ENCODE measurements at regions not wholly inside any gene's neighbourhood (a gene's known extent, or its start where the extent isn't known, plus 50 kb on each side); places are given as distances from the start of the nearest gene placed in this dataset.
"Not testable (repeated sequence)": the region's sequence is repeated elsewhere in the genome, so short reads cannot be mapped to it uniquely, and the experiment has no call there.

DNA sequence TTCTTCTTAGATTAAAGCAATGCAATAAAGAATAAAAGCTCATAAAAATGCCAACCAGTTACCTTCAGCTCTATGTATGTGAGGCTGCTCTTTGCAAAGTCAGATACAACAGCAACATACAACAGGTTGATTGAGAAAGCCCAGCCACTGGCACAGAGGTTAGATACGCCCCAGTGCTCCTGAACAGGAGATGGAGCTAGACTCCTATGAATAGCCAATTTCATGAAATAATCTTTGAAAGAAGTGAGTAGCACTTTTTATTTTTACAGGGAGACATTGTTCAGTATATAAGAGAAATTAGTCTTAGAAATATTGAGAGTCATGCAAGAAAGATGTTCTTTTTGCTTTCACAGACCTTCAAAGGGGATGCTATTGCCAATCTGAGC is 362.4 kb upstream of the MEX3C start:
- ATAC-seq (ENCODE audit: low read depth in 2 of 2) = no peak
- Histone ChIP-seq H3K27me3 (ENCODE audit: control insufficient read depth, insufficient read depth, low read length) (no peaks in the 10 kb centered on the region), H3K27ac (ENCODE audit: insufficient read depth, low read length, poor library complexity, severe bottlenecking) (no peak overlapping the region), H3K9me3 (ENCODE audit: control insufficient read depth in 2 of 2, low read length in 2 of 2) (no peaks in the 10 kb centered on the region), H3K36me3 (ENCODE audit: control insufficient read depth, insufficient read depth, low read length) (no peaks in the 10 kb centered on the region), H3K4me3 (ENCODE audit: low read depth, low read length) (no peak overlapping the region), H3K4me1 (ENCODE audit: control insufficient read depth, insufficient read depth, low read length, poor library complexity, severe bottlenecking) (no peaks in the 10 kb centered on the region)
- Mint-ChIP-seq H3K27ac (no peak overlapping the region), H3K9me3 (peaks cover 0 to 5% (median 4%) of the 10 kb centered on the region in 7 donors), H3K4me1 (no peaks in the 10 kb centered on the region), H3K27me3 (no peaks in the 10 kb centered on the region), H3K4me3 (no peak overlapping the region), H3K36me3 (no peaks in the 10 kb centered on the region)
- DNase-seq = no peak

DNA sequence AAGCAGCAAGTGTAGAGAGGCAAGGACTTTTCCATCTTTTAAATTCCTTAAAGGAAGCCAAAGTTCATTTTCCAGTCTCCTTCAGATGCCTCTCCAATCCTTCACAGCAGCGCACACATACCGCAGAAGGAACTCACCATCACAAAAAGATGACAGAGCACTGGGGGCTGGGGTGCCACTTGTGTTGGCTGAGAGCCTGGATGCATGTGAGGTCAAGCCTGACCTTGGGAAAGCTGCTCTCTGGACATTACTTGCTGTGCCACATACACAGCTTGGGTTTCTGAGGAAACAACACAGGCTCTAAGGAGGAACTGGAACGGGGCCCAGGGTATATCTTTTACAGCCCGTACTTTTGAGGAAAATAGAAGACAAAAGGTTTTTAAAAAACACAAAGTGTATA is 364.3 kb upstream of the MEX3C start:
- Histone ChIP-seq H3K4me3 (ENCODE audit: low read depth, low read length) (no peak overlapping the region), H3K36me3 (ENCODE audit: control insufficient read depth, insufficient read depth, low read length) (no peaks in the 10 kb centered on the region), H3K27me3 (ENCODE audit: control insufficient read depth, insufficient read depth, low read length) (no peaks in the 10 kb centered on the region), H3K27ac (ENCODE audit: insufficient read depth, low read length, poor library complexity, severe bottlenecking) (no peak overlapping the region), H3K4me1 (ENCODE audit: control insufficient read depth, insufficient read depth, low read length, poor library complexity, severe bottlenecking) (no peaks in the 10 kb centered on the region), H3K9me3 (ENCODE audit: control insufficient read depth in 2 of 2, low read length in 2 of 2) (no peaks in the 10 kb centered on the region)
- Mint-ChIP-seq H3K4me1 (no peaks in the 10 kb centered on the region), H3K36me3 (no peaks in the 10 kb centered on the region), H3K27me3 (peaks cover 7% of the 10 kb centered on the region), H3K4me3 (no peak overlapping the region), H3K9me3 (peaks cover 0 to 5% (median 0%) of the 10 kb centered on the region in 7 donors), H3K27ac (peak overlapping the region in 1 of 3 donors; percentile 54)
- DNase-seq (no peak), ATAC-seq (ENCODE audit: low read depth in 2 of 2) (no peak)

DNA sequence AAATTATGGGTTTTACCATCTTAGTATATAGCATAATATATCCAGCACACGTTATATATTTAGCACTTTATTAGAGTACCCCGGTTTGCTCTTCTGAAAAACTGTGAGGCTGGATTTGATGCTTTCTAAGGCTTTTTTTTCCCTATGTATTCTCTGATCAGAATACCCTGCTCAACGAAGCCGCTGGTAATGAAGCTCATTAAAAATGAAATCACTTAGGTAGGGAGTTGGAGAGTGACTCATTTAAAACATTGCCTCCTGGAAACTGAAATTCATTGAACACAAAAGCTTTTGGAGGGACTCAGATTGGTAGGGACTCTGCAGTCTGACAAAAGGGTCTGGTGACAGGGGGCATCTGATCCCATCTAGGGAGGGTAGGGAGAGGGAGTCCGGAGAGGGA is 365.4 kb upstream of the MEX3C start:
- no peaks in the 10 kb centered on the region for H3K9me3 ChIP-seq (ENCODE audit: control insufficient read depth in 2 of 2, low read length in 2 of 2)
- H3K9me3 Mint-ChIP-seq = peaks cover 0 to 5% (median 0%) of the 10 kb centered on the region in 7 donors
- H3K36me3 Mint-ChIP-seq = no peaks in the 10 kb centered on the region
- peaks cover 8% of the 10 kb centered on the region for H3K27me3 Mint-ChIP-seq
- no peak overlapping the region for H3K27ac ChIP-seq (ENCODE audit: insufficient read depth, low read length, poor library complexity, severe bottlenecking)
- ATAC-seq (ENCODE audit: low read depth in 2 of 2) (no peak), DNase-seq (no peak)
- H3K27me3 ChIP-seq (ENCODE audit: control insufficient read depth, insufficient read depth, low read length) = no peaks in the 10 kb centered on the region
- H3K4me3 ChIP-seq (ENCODE audit: low read depth, low read length) = no peak overlapping the region
- no peak overlapping the region for H3K4me3 Mint-ChIP-seq
- no peaks in the 10 kb centered on the region for H3K36me3 ChIP-seq (ENCODE audit: control insufficient read depth, insufficient read depth, low read length)
- no peaks in the 10 kb centered on the region for H3K4me1 Mint-ChIP-seq
- H3K27ac Mint-ChIP-seq = no peak overlapping the region
- H3K4me1 ChIP-seq (ENCODE audit: control insufficient read depth, insufficient read depth, low read length, poor library complexity, severe bottlenecking) = no peaks in the 10 kb centered on the region

- H3K27me3 ChIP-seq (ENCODE audit: control insufficient read depth, insufficient read depth, low read length) = no peaks in the 10 kb centered on the region
Measured at GRCh38 chr18:51563396-51563795, 365.9 kb upstream of the MEX3C start.

GRCh38 chr18:51568151-51568550 is 370.7 kb upstream of the MEX3C start:
- Mint-ChIP-seq H3K4me3 (no peak overlapping the region), H3K27me3 (peaks cover 12% of the 10 kb centered on the region), H3K27ac (no peak overlapping the region), H3K36me3 (no peaks in the 10 kb centered on the region), H3K9me3 (peaks cover 0 to 5% (median 0%) of the 10 kb centered on the region in 7 donors), H3K4me1 (no peaks in the 10 kb centered on the region)
- no peaks in the 10 kb centered on the region for H3K27me3 ChIP-seq (ENCODE audit: control insufficient read depth, insufficient read depth, low read length)
- no peak overlapping the region for H3K4me3 ChIP-seq (ENCODE audit: low read depth, low read length)
- no peaks in the 10 kb centered on the region for H3K9me3 ChIP-seq (ENCODE audit: control insufficient read depth in 2 of 2, low read length in 2 of 2)
- no peak overlapping the region for H3K27ac ChIP-seq (ENCODE audit: insufficient read depth, low read length, poor library complexity, severe bottlenecking)
- H3K4me1 ChIP-seq (ENCODE audit: control insufficient read depth, insufficient read depth, low read length, poor library complexity, severe bottlenecking) = no peaks in the 10 kb centered on the region
- H3K36me3 ChIP-seq (ENCODE audit: control insufficient read depth, insufficient read depth, low read length) = no peaks in the 10 kb centered on the region
- DNase-seq (no peak), ATAC-seq (ENCODE audit: low read depth in 2 of 2) (no peak)

More at GRCh38 chr18:51563396-51563795, 365.9 kb upstream of the MEX3C start:
- H3K4me3 Mint-ChIP-seq = no peak overlapping the region
- H3K4me1 ChIP-seq (ENCODE audit: control insufficient read depth, insufficient read depth, low read length, poor library complexity, severe bottlenecking) = no peaks in the 10 kb centered on the region
- H3K9me3 ChIP-seq (ENCODE audit: control insufficient read depth in 2 of 2, low read length in 2 of 2) = no peaks in the 10 kb centered on the region
- no peaks in the 10 kb centered on the region for H3K4me1 Mint-ChIP-seq
- no peak overlapping the region for H3K4me3 ChIP-seq (ENCODE audit: low read depth, low read length)
- peaks cover 0 to 5% (median 0%) of the 10 kb centered on the region in 7 donors for H3K9me3 Mint-ChIP-seq
- no peak overlapping the region for H3K27ac ChIP-seq (ENCODE audit: insufficient read depth, low read length, poor library complexity, severe bottlenecking)
- no peaks in the 10 kb centered on the region for H3K36me3 ChIP-seq (ENCODE audit: control insufficient read depth, insufficient read depth, low read length)
- no peaks in the 10 kb centered on the region for H3K36me3 Mint-ChIP-seq
- peaks cover 11% of the 10 kb centered on the region for H3K27me3 Mint-ChIP-seq
- DNase-seq (no peak), ATAC-seq (ENCODE audit: low read depth in 2 of 2) (no peak)
- H3K27ac Mint-ChIP-seq = no peak overlapping the region

- no peak for DNase-seq
- H3K4me3 Mint-ChIP-seq = no peak overlapping the region
- no peak overlapping the region for H3K27ac ChIP-seq (ENCODE audit: insufficient read depth, low read length, poor library complexity, severe bottlenecking)
- no peaks in the 10 kb centered on the region for H3K9me3 ChIP-seq (ENCODE audit: control insufficient read depth in 2 of 2, low read length in 2 of 2)
- no peaks in the 10 kb centered on the region for H3K4me1 Mint-ChIP-seq
- H3K4me1 ChIP-seq (ENCODE audit: control insufficient read depth, insufficient read depth, low read length, poor library complexity, severe bottlenecking) = no peaks in the 10 kb centered on the region
- H3K36me3 Mint-ChIP-seq = no peaks in the 10 kb centered on the region
- H3K27me3 Mint-ChIP-seq = peaks cover 16% of the 10 kb centered on the region
- peaks cover 0 to 3% (median 0%) of the 10 kb centered on the region in 7 donors for H3K9me3 Mint-ChIP-seq
- H3K27ac Mint-ChIP-seq = no peak overlapping the region
- no peaks in the 10 kb centered on the region for H3K27me3 ChIP-seq (ENCODE audit: control insufficient read depth, insufficient read depth, low read length)
- H3K4me3 ChIP-seq (ENCODE audit: low read depth, low read length) = no peak overlapping the region
- ATAC-seq (ENCODE audit: low read depth in 2 of 2) = no peak
- H3K36me3 ChIP-seq (ENCODE audit: control insufficient read depth, insufficient read depth, low read length) = no peaks in the 10 kb centered on the region
Measured at GRCh38 chr18:51569153-51569552, 371.7 kb upstream of the MEX3C start.

- ATAC-seq (ENCODE audit: low read depth in 2 of 2) = no peak
- no peak overlapping the region for H3K4me3 ChIP-seq (ENCODE audit: low read depth, low read length)
- Mint-ChIP-seq H3K4me1 (no peaks in the 10 kb centered on the region), H3K9me3 (peaks cover 0 to 4% (median 0%) of the 10 kb centered on the region in 7 donors), H3K27me3 (peaks cover 16% of the 10 kb centered on the region), H3K4me3 (no peak overlapping the region), H3K36me3 (no peaks in the 10 kb centered on the region), H3K27ac (no peak overlapping the region)
- no peaks in the 10 kb centered on the region for H3K36me3 ChIP-seq (ENCODE audit: control insufficient read depth, insufficient read depth, low read length)
- H3K4me1 ChIP-seq (ENCODE audit: control insufficient read depth, insufficient read depth, low read length, poor library complexity, severe bottlenecking) = no peaks in the 10 kb centered on the region
- H3K27me3 ChIP-seq (ENCODE audit: control insufficient read depth, insufficient read depth, low read length) = no peaks in the 10 kb centered on the region
- DNase-seq = no peak
- H3K27ac ChIP-seq (ENCODE audit: insufficient read depth, low read length, poor library complexity, severe bottlenecking) = no peak overlapping the region
- H3K9me3 ChIP-seq (ENCODE audit: control insufficient read depth in 2 of 2, low read length in 2 of 2) = no peaks in the 10 kb centered on the region
Measured at GRCh38 chr18:51569561-51569960, 372.1 kb upstream of the MEX3C start.

DNA sequence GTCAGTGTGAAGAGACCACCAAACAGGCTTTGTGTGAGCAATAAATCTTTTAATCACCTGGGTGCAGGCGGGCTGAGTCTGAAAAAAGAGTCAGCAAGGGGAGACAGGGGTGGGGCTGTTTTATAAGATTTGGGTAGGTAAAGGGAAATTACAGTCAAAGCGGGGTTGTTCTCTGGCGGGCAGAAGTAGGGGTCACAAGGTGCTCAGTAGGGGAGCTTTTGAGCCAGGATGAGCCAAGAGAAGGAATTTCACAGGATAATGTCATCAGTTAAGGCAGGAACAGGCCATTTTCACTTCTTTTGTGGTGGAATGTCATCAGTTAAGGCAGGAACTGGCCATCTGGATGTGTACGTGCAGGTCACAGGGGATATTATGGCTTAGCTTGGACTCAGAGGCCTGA is 372.6 kb upstream of the MEX3C start:
- H3K4me3 ChIP-seq (ENCODE audit: low read depth, low read length); H3K9me3 Mint-ChIP-seq; H3K9me3 ChIP-seq (ENCODE audit: control insufficient read depth in 2 of 2, low read length in 2 of 2); H3K27me3 ChIP-seq (ENCODE audit: control insufficient read depth, insufficient read depth, low read length); H3K27ac ChIP-seq (ENCODE audit: insufficient read depth, low read length, poor library complexity, severe bottlenecking); ATAC-seq (ENCODE audit: low read depth in 2 of 2); H3K4me3 Mint-ChIP-seq; H3K4me1 Mint-ChIP-seq; H3K4me1 ChIP-seq (ENCODE audit: control insufficient read depth, insufficient read depth, low read length, poor library complexity, severe bottlenecking); H3K36me3 Mint-ChIP-seq; DNase-seq; H3K36me3 ChIP-seq (ENCODE audit: control insufficient read depth, insufficient read depth, low read length): not testable (repeated sequence)
- Mint-ChIP-seq H3K27ac (peak overlapping the region in 1 of 3 donors; percentile 46), H3K27me3 (peaks cover 16% of the 10 kb centered on the region)
